Stimulated activated CD8-positive, alpha-beta memory T cell treated with anti-CD3 and anti-CD28 coated beads, Interleukin-4, amount 100 ng/mL, for 4 hours (primary cell): ENCODE measurements at regions not wholly inside any gene's neighbourhood (a gene's known extent, or its start where the extent isn't known, plus 50 kb on each side); places are given as distances from the start of the nearest gene placed in this dataset.

Source experiments
- DNase-seq, 2 donors: peaks; one replicate each; pipeline ENCODE4 v3.0.0-alpha.2; 2020; ENCODE audit warnings: low read depth in 2 of 2, low spot score in 1 of 2

GRCh38 chr1:14294860-14295536 lies 303.5 kb upstream of the KAZN start:
- DNase-seq: no peak

- DNase-seq: no peak
Observed at GRCh38 chr1:14296795-14297194, 301.7 kb upstream of the KAZN start.

- no peak for DNase-seq
Observed at GRCh38 chr1:14297356-14297755, 301.1 kb upstream of the KAZN start.

- DNase-seq: no peak
Observed at GRCh38 chr1:14298806-14299205, 299.7 kb upstream of the KAZN start.

- DNase-seq: no peak
Observed at GRCh38 chr1:14300991-14301703, 297.3 kb upstream of the KAZN start.

GRCh38 chr1:14301704-14302024 lies 296.8 kb upstream of the KAZN start:
- DNase-seq: no peak

GRCh38 chr1:14302025-14302424 lies 296.5 kb upstream of the KAZN start:
- no peak for DNase-seq

- DNase-seq: no peak
Observed at GRCh38 chr1:14303011-14303410, 295.5 kb upstream of the KAZN start.

GRCh38 chr1:14304381-14304865 lies 294.1 kb upstream of the KAZN start:
- no peak for DNase-seq

- DNase-seq: no peak
Observed at GRCh38 chr1:14308460-14308859, 290.0 kb upstream of the KAZN start.

- DNase-seq: no peak
Observed at GRCh38 chr1:14309984-14310383, 288.5 kb upstream of the KAZN start.

- DNase-seq: no peak
Observed at GRCh38 chr1:14310476-14310875, 288.0 kb upstream of the KAZN start.

GRCh38 chr1:14313731-14314431 lies 284.6 kb upstream of the KAZN start:
- DNase-seq: no peak

- DNase-seq: no peak
Observed at GRCh38 chr1:14318830-14319229, 279.7 kb upstream of the KAZN start.

- no peak for DNase-seq
Observed at GRCh38 chr1:14320518-14320917, 278.0 kb upstream of the KAZN start.

GRCh38 chr1:14320986-14321385 lies 277.5 kb upstream of the KAZN start:
- no peak for DNase-seq

- DNase-seq: no peak
Observed at GRCh38 chr1:14321422-14321821, 277.1 kb upstream of the KAZN start.

- no peak for DNase-seq
Observed at GRCh38 chr1:14323568-14324247, 274.8 kb upstream of the KAZN start.

- DNase-seq: no peak
Observed at GRCh38 chr1:14324248-14324630, 274.2 kb upstream of the KAZN start.

- no peak for DNase-seq
Observed at GRCh38 chr1:14326857-14327256, 271.6 kb upstream of the KAZN start.

- DNase-seq: no peak
Observed at GRCh38 chr1:14328685-14329084, 269.8 kb upstream of the KAZN start.

GRCh38 chr1:14332158-14332557 lies 266.3 kb upstream of the KAZN start:
- DNase-seq: no peak
